ENCODE measurements at regions not wholly inside any gene's neighbourhood (a gene's known extent, or its start where the extent isn't known, plus 50 kb on each side); places are given as distances from the start of the nearest gene placed in this dataset.
"Not testable (repeated sequence)": the region's sequence is repeated elsewhere in the genome, so short reads cannot be mapped to it uniquely, and the experiment has no call there.

DNA sequence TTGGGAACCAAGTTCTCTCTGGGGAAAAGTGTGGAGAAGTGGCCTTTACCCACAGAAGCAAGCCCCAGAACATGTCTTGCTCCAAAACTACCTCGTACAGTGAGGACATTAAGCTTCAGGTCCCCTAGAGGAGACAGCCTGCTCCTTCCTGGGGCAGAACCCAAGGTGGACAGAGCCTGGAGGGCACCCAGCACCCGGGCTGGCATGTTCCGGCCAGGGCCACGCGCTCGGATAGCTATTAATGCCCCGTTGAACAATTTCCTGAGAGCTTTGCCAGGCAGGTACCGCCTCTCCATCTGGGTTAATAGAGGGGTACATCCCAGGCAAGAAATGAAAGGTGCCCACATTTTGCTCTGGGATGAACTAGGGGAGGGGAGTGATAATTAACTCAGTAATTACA lies 169.0 kb upstream of the GRK3 start:
- no peak for DNase-seq (ENCODE audit: low read depth)

DNA sequence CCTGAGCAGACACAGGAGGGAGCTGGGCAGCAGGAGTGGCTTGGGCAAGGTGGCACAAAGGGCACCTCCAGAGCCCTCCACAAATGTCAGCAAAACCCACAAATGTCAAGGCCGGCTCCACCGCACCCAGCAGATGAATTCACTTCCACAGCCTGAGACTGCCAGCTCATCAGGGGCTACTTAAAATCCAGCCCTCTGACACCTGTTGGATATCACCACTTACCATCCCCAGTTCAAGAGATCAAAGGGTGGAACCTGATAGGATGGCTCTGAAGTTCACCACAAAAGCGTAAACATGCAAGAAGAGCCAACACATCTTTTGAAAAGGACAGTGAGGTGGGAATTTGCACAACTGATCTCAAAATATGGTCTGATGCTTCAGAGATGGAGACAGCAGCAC lies 168.6 kb upstream of the GRK3 start:
- DNase-seq (ENCODE audit: low read depth) = no peak

DNA sequence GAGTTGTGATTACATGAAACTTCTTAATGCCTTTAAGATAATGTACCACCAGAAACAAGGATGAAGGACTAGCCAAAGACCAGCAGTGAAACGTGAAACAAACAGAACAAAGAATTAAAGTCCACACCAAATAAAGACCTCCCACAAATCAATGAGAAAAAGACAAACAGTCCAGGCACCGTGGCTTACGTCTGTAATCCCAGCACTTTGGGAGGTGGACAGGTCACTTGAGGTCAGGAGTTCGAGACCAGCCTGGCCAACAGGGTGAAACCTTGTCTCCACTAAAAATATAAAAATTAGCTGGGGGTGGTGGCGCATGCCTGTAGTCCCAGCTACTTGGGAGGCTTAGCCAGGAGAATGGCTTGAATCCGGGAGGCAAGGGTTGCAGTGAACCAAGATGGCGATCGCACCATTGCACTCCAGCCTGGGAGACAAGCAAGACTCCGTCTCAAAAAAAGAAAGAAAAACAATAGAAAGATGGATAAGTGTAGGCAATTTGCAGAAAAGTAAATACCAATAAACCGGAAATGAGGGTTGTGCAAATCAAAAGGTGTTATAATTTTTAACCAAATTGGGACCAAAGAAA lies 167.8 kb upstream of the GRK3 start:
- DNase-seq (ENCODE audit: low read depth) = no peak

DNA sequence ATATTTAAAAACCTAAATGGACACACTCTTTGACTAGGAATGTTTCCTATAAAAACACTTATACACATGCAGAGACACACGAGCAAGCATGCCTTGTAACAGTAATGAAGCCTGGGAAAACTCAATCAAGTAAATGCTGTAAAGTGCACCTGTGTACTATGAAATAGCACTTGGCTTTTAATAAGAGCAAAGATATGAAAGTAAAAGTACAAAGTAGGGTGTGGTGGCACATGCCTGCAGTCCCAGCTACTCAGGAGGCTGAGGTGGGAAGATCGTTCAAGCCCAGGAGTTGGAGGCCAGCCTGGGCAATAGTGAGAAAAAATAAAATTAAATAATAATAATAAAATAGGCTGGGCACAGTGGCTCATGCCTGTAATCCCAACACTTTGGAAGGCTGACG lies 166.9 kb upstream of the GRK3 start:
- DNase-seq (ENCODE audit: low read depth) = no peak

DNA sequence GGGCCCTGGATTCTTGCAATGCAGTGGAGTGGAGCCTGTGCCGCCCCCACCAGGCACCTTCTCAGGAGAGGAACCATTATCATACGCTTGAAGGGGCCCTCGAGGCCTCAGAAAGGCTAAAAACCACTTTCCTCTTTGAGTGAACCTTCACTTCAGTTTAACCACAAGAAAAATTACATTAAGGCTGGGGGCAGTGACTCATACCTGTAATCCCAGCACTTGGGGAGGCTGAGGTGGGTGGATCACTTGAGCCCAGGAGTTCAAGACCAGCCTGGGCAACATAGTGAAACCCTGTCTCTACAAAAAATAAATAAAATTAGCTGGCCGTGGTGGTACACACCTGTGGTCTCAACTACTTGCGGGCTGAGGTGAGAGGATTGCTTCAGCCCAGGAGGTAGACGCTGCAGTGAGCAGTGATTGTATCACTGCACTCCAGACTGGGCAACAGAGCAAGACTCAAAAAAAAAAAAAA lies 165.8 kb upstream of the GRK3 start:
- DNase-seq (ENCODE audit: low read depth) = not testable (repeated sequence)

DNA sequence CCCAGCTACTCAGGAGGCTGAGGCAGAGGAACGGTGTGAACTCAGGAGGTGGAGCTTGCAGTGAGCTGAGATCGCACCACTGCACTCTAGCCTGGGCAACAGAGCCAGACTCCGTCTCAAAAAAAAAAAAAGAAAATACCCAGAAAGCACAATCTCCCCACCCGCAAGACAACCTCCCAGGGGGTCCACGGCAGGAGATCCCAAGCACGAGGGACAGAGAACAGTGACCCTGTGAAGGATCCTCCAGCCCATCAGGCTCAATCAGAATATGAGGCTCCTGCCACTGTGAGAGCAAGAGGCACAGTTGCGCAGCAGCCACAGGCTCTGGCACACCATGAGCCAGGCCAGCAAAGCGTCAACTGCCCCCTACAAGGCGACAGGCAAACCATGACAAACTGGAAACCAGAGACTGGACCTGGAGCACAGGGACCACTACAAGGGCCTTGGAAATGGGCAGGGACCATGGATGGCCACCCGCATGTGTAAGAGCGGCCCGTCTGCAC lies 164.8 kb upstream of the GRK3 start:
- no peak for DNase-seq (ENCODE audit: low read depth)

DNA sequence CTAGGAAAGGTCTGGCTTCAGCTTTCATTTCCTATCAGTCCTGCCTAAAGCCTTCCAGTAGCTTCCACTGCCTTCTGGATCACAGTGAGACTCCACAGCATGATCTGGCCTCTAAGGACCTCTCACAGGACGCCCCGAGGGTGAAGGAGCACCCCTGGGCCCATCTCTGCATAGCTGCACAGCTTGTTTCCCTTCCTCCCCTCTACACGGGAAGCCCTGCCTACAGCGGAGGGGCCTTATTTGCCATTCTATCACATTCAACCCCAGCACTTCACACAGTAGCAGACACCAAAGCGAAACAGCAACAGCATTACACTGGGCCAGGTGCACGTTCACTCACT lies 162.3 kb upstream of the GRK3 start:
- no peak for DNase-seq (ENCODE audit: low read depth)

DNA sequence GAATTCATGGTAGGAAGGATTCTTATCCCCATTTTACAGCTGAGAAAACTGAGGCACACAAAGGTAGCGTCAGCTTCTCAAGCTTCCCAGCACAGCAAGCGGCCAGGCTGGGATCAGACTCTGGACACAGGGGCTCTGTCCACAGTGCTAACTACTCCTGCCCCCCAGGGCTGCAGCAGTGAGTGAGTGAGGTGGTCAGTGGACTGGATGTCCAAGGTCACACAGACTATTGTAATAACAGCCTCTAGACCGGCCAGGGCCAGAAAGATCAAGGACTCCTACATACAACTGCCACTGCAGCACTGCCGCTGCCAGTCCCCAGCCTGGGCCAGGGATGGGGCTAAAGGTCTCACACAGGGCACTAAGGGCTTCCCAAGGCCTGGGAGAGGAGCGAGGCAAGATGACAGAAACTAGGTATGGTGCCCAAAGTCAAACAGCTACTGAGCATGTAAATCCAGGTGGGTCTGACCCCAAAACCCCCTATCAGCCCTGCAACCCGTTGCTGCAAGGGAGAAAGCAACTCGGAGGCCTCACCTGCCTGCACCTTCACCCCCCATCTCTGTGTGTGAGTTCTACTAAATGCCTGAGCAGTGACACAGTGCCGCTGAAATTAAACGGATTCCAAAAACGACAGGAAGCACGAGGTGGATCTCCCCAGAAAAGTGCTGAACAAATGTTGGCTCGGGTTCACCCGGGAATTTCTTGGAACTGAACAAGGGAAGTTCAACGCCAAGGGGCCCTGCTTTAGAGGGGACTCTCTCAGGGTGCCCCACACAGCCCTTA lies 161.8 kb upstream of the GRK3 start:
- DNase-seq (ENCODE audit: low read depth) = no peak

DNA sequence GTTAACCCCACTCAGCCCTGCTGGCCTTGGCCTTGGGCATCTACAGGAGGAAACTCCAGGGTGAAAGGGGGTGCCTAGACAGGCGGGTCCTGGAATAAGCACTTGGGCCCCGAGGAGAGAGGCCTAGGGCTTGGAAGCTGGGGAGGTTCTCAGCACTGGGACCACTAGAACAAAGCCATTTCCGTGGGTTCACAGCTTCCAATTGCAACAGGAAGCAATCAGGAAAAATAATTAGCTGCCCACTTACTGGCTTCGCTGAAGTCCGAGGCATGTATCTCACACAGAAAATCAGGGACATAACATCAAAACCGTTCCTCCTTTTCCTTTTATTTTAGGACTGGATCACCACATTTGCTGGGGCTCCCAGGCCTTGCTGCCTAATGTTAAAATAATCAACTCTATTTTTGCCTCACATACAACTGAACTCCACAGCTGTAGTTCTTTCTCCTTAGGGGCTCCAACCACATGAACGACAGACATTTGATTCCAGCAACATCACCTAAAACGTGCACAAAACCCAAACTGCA lies 161.1 kb upstream of the GRK3 start:
- no peak for DNase-seq (ENCODE audit: low read depth)

DNA sequence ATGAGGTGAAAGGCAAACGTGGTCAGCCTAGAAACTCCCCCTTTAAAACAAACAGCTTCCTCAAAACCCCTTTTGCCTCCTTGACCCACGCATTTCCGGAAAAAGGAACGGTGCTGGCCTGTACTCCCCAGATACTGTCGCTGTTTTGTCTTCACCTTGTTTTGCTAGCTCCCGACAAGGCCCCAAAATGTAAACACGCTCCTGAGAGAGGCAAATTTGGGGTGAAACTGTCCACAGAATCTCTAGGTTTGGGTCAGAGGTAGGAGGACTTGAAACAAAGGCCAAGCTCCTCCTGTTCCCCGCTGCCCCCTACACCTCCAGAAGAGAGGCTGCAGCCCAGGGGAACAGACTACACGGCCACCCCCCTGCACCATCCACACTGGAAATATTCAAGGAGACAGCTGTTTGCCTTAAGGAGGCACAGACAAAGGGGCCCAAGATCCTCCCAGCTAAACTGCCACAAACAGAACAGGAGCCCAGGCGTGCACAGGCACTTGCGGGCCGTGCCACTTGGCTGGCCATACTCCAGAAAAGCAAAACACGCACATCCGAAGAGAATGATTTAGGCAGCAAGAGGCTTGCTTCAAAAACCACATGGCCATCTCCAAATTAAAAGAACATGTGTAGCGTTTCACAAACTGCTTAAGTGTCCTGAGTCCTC lies 160.5 kb upstream of the GRK3 start:
- no peak for DNase-seq (ENCODE audit: low read depth)

DNA sequence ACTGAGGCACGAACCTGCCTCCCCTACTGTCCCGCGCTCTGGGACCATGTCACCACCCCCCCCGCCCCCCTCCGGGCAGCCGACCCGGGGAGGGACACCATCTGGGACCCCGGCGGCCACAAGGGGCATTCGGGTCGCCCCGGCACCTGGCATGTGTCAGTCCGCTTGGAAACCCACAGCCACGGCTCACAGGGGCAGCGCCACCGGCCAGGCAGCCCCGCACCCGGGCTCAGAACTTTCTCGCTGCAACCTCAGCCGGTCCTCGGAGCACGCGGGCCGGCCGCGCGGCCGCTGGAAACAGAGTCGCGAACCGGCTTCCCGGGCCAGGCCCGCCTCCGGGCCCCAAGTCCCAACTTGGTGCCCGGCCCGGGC lies 159.9 kb upstream of the GRK3 start:
- DNase-seq (ENCODE audit: low read depth) = no peak

DNA sequence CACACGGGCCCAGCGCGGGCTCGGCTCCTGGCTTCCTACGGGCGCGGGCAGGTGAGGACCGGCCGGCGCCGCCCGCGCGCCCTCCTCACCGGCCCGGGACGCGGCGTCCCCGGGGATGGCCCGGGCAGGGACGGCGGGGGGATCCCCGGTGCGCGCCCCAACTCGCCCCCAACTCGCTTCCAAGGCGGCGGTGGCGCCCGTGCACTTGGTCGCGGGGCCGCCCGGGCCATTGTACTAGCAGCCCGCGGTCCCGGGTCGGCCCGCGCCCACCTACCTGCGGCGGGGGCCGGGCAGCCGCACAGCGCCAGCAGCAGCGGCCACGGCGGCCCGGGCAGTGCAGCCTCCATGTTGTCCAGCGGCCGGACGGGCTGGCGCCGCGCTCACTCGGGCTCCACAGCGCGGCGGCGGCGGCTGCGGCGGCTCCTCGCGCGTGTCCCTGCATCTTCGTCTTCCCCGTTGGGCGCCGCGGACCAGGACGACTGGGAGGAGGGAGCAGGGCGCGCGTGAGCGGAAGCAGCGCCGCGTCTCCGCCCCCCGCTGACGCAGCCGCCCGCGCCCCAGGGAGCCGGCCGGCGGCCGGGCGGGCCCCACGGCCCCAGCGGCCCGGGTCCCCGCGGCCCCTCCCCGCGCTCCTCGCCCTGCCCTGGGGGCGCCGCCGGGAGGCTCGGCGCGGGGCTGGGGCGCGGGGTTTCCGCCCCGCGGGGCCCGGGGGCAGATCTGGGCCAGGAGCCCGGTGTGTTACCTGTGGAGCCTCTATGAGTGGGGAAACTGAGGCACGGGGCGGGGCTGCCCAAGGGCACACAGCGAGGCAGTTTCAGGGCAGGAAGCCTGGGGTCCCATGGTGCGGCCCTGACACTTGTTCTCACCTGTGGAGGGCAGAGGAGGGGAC lies 159.3 kb upstream of the GRK3 start:
- peak; percentile 54 for DNase-seq (ENCODE audit: low read depth)

DNA sequence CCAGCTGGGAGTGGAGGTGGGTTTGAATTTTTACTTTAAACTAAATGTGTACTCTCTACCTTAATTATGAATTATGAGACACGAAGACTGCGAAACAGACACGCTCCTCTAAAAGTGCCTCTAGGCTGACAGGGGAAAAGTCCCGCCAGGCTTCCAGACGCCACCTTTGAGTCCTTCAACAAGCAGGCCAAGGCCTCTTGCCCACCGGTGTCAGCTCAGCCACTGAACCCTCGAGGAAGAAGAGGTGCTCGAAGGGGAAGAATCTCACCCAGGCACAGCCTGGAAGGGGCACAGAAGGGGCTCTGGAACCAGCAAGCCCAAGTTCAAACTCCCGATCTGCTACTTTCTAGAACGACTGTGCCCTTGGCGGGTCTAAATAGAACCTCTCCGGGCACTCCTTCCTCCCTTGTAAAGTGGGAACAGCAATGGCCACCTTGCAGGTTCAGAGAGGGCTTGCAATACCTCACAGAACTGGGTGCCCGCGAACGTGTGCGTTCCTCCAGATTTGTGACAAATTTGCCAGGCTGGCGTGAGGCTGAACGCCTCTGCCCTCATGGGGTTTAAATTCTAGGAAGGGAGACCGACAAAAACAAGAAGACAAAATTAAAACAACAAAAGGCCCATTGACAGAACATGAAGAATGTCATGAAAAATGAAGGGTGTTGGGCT lies 158.5 kb upstream of the GRK3 start:
- DNase-seq (ENCODE audit: low read depth) = no peak

DNA sequence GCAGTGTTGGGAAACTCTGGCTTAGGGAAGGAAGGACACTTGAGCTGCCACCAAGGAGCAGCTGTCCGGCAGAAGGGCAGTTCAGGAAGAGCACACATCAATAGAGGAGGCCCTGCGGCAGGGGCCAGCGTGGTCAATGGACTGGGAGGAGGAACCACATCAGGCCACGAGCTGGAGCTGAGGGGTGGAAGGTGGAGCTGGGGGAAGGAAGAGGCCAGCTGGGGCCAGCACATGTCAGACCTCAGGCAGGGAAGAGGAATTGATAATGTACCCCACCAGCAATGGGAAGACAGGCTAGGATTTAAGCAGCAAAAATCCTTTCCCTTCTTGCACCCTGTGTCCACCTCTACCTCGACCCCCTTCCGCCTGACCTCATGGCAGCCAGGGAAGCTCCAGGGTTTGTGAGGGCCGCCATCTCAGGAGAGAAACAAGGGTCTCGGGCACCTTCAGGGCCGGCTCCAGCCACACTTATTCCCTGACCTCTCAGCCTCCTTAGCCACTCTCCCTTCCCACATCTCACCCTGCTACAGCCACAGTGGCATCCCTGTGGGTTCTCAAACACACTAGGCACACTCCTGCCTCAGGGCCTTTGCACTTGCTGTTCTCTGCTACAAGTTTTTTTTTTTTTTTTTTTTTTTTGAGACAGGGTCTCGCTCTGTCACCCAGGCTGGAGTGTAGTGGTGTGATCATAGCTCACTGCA lies 157.8 kb upstream of the GRK3 start:
- no peak for DNase-seq (ENCODE audit: low read depth)

DNA sequence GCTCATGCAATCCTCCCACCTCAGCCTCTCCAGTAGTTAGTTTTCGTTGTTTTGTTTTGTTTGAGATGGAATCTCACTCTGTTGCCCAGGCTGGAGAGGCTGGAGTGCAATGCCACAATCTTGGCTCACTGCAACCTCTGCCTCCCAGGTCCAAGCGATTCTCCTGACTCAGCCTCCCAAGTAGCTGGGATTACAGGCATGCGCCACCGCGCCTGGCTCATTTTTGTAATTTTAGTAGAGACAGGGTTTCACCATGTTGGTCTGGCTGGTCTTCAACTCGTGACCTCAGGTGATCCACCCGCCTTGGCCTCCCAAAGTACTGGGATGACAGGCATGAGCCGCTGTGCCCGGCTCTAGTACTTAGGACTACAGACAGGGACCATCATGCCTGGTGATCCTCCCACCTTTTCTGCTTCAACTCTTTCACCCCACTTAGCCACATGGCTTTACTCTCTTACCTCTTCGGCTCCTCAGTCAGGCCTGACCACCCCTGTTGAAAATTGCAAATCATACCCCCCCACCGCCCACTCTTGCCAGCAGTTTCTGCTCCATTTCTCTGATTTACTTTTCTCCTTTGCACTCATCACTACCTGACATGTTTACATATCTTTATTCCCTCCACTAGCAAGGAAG lies 157.1 kb upstream of the GRK3 start:
- DNase-seq (ENCODE audit: low read depth) = no peak

DNA sequence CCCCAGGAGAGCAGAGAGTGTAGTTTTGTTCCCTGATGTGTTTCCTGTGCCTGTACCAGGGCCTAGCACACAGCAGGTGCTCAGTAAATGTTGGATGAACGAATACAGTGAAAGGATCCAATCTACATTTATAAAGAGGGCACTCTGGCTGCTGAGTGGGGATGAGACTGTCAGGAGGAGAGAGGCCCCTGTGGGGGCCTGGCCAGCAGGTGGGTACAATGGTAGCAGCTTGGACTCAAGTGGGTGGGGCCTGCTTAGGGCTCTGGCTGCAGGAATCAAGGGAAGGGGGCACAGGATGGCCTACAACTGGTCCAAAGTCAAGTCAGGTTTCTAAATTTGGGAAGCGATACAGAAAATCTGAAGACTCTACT lies 156.6 kb upstream of the GRK3 start:
- no peak for DNase-seq (ENCODE audit: low read depth)

DNA sequence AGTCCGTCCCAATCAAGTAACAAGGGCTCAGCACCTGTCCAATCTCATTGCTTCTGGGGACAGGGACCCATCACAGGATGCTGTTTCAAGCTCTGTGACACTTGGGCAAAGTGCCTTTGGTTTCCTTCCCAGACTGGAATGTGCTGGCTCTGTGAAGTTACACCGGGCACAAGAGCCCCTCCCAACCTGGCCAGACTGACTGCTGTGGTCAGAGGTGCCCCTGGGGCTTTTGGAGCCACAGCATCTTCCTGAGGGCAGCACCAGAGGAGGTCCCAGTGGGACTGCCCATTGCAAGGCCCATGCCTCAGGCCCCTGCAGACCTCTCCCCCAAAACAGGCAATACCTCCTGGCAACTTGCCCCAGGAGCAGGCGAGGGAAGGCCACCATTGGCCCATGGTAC lies 155.2 kb upstream of the GRK3 start:
- DNase-seq (ENCODE audit: low read depth) = no peak

DNA sequence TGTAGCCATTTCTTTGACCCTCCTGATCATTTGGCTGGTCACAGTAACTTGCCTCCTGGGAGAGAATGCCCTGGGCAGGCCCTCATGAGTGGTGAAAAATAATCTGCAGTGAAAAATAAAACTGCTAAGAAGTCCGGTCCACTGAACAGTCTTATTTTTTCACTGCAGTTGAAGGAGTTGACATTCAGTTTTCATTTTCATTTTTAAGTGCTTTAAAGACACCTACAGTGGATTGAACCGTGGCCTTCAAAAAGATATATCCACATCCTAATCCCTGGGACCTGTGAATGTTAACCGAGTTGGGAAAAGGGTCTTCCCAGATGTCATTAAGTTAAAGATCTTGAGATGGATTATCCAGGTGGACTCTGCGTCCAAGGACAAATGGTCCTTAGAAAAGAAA lies 153.6 kb upstream of the GRK3 start:
- no peak for DNase-seq (ENCODE audit: low read depth)

DNA sequence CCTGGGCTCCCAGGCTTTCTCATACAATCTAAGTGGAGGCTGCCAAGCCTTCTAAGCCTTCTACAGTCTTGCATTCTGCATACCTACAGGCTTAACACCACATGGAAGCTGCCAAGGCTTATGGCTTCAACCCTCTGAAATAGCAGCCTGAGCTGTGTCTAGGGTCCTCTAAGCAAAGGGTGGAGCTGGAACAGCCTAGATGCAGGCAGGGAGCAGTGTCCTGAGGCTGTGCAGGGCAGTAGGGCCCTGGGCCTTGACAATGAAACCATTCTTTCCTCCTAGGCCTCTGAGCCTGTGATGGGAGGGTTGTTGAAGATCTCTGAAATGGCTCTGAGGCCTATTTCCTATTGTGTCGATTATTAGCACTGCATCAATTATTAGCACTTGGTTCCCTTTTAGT lies 150.9 kb upstream of the GRK3 start:
- DNase-seq (ENCODE audit: low read depth) = no peak

DNA sequence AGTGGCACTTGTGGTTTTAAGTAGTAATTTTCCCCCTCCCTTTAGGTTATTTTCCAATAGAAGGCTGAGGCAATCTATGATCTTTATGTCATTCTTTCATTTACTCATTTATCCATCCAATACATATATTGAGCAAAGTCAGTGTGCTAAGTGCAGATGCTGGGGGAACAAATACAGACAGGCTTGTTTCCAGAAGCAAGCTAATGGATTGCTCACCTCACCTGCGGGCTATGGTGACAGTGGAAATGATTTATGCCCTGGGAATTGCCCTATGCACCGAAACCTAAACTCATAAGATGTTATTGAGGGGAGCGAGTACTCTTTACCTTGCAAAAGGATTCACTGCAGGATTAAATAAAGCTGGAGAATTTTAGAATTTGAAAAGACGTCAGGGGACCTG lies 148.7 kb upstream of the GRK3 start:
- not testable (repeated sequence) for DNase-seq (ENCODE audit: low read depth)

DNA sequence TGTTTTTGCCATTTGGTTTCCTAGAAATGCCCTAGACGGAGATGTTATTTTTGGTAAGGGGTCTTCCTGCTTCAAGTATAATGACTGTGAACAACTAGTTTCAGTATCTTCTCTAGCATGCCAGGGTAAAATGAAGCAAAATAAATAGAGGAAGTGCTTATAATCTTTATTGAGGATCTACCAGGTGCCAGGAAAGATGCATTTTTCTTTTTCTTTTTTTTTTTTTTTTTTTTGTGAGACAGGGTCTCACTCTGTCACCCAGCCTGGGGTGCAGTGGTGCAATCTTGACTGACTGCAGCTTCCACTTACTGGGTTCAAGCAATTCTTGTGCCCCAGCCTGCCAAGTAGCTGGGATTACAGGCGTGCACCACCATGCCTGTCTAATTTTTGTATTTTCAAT lies 146.6 kb upstream of the GRK3 start:
- not testable (repeated sequence) for DNase-seq (ENCODE audit: low read depth)
